ENCODE measurements at regions not wholly inside any gene's neighbourhood (a gene's known extent, or its start where the extent isn't known, plus 50 kb on each side); places are given as distances from the start of the nearest gene placed in this dataset.

DNA sequence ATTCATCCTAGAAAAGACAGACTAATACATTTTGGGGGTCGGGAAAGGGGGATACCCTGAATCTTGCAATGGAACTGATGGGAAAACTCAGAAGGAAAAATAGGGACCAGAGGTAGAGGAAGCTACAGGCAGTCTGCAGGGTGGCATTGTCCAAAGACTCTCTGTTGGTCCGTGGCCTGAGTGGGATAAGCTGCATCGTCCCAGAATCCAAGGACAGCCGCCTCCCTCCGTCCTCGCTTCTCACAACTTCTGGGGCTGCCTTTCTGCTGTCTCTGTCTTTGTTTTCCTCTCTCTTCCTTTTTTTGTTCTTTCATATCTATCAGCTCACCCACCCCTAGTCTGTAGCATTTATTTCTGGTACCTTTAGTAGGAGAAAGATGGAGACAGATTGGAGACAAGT lies 1052.6 kb upstream of the RBFOX1 start:
- no peak overlapping the region for H3K4me3 ChIP-seq (ENCODE audit: low read depth in 1 of 2, low read length in 2 of 2)
- no peaks in the 10 kb centered on the region for H3K27me3 ChIP-seq (ENCODE audit: control insufficient read depth in 1 of 2, insufficient read depth in 2 of 2, low read length in 2 of 2)
- WGBS, 2 donors, result 78 to 81% methylated on average over 6 of the region's 6 CpGs
- no peaks in the 10 kb centered on the region for H3K4me1 ChIP-seq (ENCODE audit: control insufficient read depth in 2 of 2, insufficient read depth in 2 of 2, low read length in 1 of 2)
- H3K27ac ChIP-seq (ENCODE audit: low read depth in 2 of 2, low read length in 1 of 2), result no peak overlapping the region
- H3K36me3 ChIP-seq (ENCODE audit: control insufficient read depth in 2 of 2, insufficient read depth in 2 of 2, low read length in 1 of 2), result no peaks in the 10 kb centered on the region
- peaks cover 0 to 2% of the 10 kb centered on the region in 2 donors for H3K9me3 ChIP-seq (ENCODE audit: control insufficient read depth in 2 of 2, insufficient read depth in 1 of 2, low read depth in 1 of 2, low read length in 1 of 2)

DNA sequence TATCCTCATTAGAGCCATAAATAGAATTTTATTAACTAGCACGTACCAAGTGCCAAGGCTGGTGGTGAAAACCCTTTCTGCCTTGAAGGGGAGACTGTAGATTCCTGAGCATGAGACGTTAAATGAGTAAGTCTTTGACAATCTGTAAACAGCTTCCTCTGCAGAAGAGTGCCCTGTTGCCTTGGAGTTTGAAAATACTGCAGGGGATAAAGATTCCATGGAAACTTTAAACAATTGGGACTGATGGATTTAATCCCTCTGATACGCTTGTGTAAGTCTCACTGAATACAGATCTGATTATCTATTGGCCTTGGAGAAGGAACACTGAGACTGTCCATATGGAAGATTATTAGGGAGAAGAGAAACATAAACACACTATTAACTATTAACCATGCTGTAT lies 1053.4 kb upstream of the RBFOX1 start:
- Histone ChIP-seq H3K27ac (ENCODE audit: low read depth in 2 of 2, low read length in 1 of 2) (no peak overlapping the region), H3K27me3 (ENCODE audit: control insufficient read depth in 1 of 2, insufficient read depth in 2 of 2, low read length in 2 of 2) (no peaks in the 10 kb centered on the region), H3K9me3 (ENCODE audit: control insufficient read depth in 2 of 2, insufficient read depth in 1 of 2, low read depth in 1 of 2, low read length in 1 of 2) (peaks cover 0 to 2% of the 10 kb centered on the region in 2 donors), H3K36me3 (ENCODE audit: control insufficient read depth in 2 of 2, insufficient read depth in 2 of 2, low read length in 1 of 2) (no peaks in the 10 kb centered on the region), H3K4me3 (ENCODE audit: low read depth in 1 of 2, low read length in 2 of 2) (no peak overlapping the region), H3K4me1 (ENCODE audit: control insufficient read depth in 2 of 2, insufficient read depth in 2 of 2, low read length in 1 of 2) (no peaks in the 10 kb centered on the region)
- WGBS, 2 donors, result 29 to 39% methylated on average over 3 of the region's 3 CpGs

DNA sequence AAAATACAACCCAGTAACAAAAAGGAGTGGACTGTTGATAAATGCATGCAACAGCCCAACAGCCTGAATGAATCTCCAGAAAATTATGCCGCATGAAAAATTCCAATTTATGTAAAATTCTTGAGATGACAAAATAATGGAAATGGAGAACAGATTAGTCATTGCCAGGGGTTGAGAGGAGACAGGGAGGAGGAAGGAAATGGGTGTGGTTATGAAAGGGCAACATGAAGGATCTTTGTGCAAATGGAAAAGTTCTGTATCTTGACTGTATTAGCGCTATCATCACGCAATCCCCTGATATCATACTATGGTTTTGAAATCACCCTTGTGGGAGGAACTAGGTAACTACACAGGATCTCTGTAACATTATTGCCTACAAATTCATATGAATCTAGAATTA lies 1058.3 kb upstream of the RBFOX1 start:
- H3K4me1 ChIP-seq (ENCODE audit: control insufficient read depth in 2 of 2, insufficient read depth in 2 of 2, low read length in 1 of 2), result no peaks in the 10 kb centered on the region
- no peaks in the 10 kb centered on the region for H3K27me3 ChIP-seq (ENCODE audit: control insufficient read depth in 1 of 2, insufficient read depth in 2 of 2, low read length in 2 of 2)
- H3K9me3 ChIP-seq (ENCODE audit: control insufficient read depth in 2 of 2, insufficient read depth in 1 of 2, low read depth in 1 of 2, low read length in 1 of 2), result no peaks in the 10 kb centered on the region
- no peaks in the 10 kb centered on the region for H3K36me3 ChIP-seq (ENCODE audit: control insufficient read depth in 2 of 2, insufficient read depth in 2 of 2, low read length in 1 of 2)
- 93 to 94% methylated on average over 3 of the region's 3 CpGs for WGBS, 2 donors
- H3K27ac ChIP-seq (ENCODE audit: low read depth in 2 of 2, low read length in 1 of 2), result no peak overlapping the region
- H3K4me3 ChIP-seq (ENCODE audit: low read depth in 1 of 2, low read length in 2 of 2), result no peak overlapping the region

DNA sequence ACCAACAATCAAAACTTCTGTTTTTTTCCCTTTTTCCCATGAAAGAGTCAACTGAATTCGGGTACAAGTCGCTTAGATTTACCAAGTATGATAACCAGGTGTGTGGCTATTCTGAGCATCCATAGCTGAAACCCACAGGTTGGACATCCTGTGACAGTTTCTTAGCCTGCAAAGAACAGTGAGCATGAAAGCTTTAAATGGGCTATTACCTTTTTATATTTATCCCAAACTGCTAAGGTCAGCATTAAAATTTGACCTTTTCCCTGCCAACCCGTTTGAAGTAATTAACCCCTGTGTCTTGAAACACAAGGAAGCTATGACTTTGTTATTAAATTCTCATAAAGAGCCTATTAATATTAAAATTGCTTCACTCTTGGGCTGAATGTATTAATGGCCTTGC lies 1065.0 kb upstream of the RBFOX1 start:
- H3K36me3 ChIP-seq (ENCODE audit: control insufficient read depth in 2 of 2, insufficient read depth in 2 of 2, low read length in 1 of 2), result no peaks in the 10 kb centered on the region
- 58 to 65% methylated on average over 3 of the region's 3 CpGs for WGBS, 2 donors
- no peak overlapping the region for H3K4me3 ChIP-seq (ENCODE audit: low read depth in 1 of 2, low read length in 2 of 2)
- no peaks in the 10 kb centered on the region for H3K27me3 ChIP-seq (ENCODE audit: control insufficient read depth in 1 of 2, insufficient read depth in 2 of 2, low read length in 2 of 2)
- H3K4me1 ChIP-seq (ENCODE audit: control insufficient read depth in 2 of 2, insufficient read depth in 2 of 2, low read length in 1 of 2), result no peaks in the 10 kb centered on the region
- peaks cover 0 to 3% of the 10 kb centered on the region in 2 donors for H3K9me3 ChIP-seq (ENCODE audit: control insufficient read depth in 2 of 2, insufficient read depth in 1 of 2, low read depth in 1 of 2, low read length in 1 of 2)
- no peak overlapping the region for H3K27ac ChIP-seq (ENCODE audit: low read depth in 2 of 2, low read length in 1 of 2)

DNA sequence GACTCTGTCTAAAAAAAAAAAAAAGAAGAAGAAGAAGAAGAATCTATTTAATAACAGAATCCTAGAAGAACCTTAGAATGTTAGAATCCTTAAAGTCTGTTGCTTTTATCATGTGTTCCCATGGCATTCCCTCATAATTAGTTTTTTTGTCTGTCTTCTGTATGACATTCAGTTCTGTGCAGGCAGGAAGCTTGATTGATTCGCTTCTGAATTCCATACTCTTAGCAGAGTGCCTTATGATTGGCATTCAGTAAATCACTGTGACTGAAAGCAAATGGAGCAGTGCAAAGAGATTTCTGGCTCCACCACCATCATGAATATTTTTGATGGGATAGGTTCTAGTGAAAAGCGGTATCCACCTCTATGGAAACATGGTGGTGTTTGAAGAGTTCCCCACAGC lies 1065.9 kb upstream of the RBFOX1 start:
- Histone ChIP-seq H3K27ac (ENCODE audit: low read depth in 2 of 2, low read length in 1 of 2) (no peak overlapping the region), H3K4me3 (ENCODE audit: low read depth in 1 of 2, low read length in 2 of 2) (no peak overlapping the region), H3K27me3 (ENCODE audit: control insufficient read depth in 1 of 2, insufficient read depth in 2 of 2, low read length in 2 of 2) (no peaks in the 10 kb centered on the region), H3K9me3 (ENCODE audit: control insufficient read depth in 2 of 2, insufficient read depth in 1 of 2, low read depth in 1 of 2, low read length in 1 of 2) (peaks cover 0 to 3% of the 10 kb centered on the region in 2 donors), H3K4me1 (ENCODE audit: control insufficient read depth in 2 of 2, insufficient read depth in 2 of 2, low read length in 1 of 2) (no peaks in the 10 kb centered on the region), H3K36me3 (ENCODE audit: control insufficient read depth in 2 of 2, insufficient read depth in 2 of 2, low read length in 1 of 2) (no peaks in the 10 kb centered on the region)
- 78% methylated on average over 2 of the region's 2 CpGs for WGBS, 2 donors

GRCh38 chr16:6265968-6266367 lies 1066.7 kb upstream of the RBFOX1 start:
- Histone ChIP-seq H3K27ac (ENCODE audit: low read depth in 2 of 2, low read length in 1 of 2) (no peak overlapping the region), H3K27me3 (ENCODE audit: control insufficient read depth in 1 of 2, insufficient read depth in 2 of 2, low read length in 2 of 2) (no peaks in the 10 kb centered on the region), H3K4me3 (ENCODE audit: low read depth in 1 of 2, low read length in 2 of 2) (no peak overlapping the region), H3K9me3 (ENCODE audit: control insufficient read depth in 2 of 2, insufficient read depth in 1 of 2, low read depth in 1 of 2, low read length in 1 of 2) (peaks cover 0 to 3% of the 10 kb centered on the region in 2 donors), H3K36me3 (ENCODE audit: control insufficient read depth in 2 of 2, insufficient read depth in 2 of 2, low read length in 1 of 2) (no peaks in the 10 kb centered on the region), H3K4me1 (ENCODE audit: control insufficient read depth in 2 of 2, insufficient read depth in 2 of 2, low read length in 1 of 2) (no peaks in the 10 kb centered on the region)
- WGBS, 2 donors, result 83 to 84% methylated on average over 4 of the region's 4 CpGs

- Histone ChIP-seq H3K4me3 (ENCODE audit: low read depth in 1 of 2, low read length in 2 of 2) (no peak overlapping the region), H3K4me1 (ENCODE audit: control insufficient read depth in 2 of 2, insufficient read depth in 2 of 2, low read length in 1 of 2) (no peaks in the 10 kb centered on the region), H3K27me3 (ENCODE audit: control insufficient read depth in 1 of 2, insufficient read depth in 2 of 2, low read length in 2 of 2) (no peaks in the 10 kb centered on the region), H3K36me3 (ENCODE audit: control insufficient read depth in 2 of 2, insufficient read depth in 2 of 2, low read length in 1 of 2) (no peaks in the 10 kb centered on the region), H3K27ac (ENCODE audit: low read depth in 2 of 2, low read length in 1 of 2) (no peak overlapping the region), H3K9me3 (ENCODE audit: control insufficient read depth in 2 of 2, insufficient read depth in 1 of 2, low read depth in 1 of 2, low read length in 1 of 2) (peaks cover 0 to 3% of the 10 kb centered on the region in 2 donors)
- WGBS, 2 donors, result 63 to 64% methylated on average over 3 of the region's 3 CpGs
These were observed 1074.6 kb upstream of the RBFOX1 start for GRCh38 chr16:6258056-6258455.

GRCh38 chr16:6252541-6252940 lies 1080.1 kb upstream of the RBFOX1 start:
- Histone ChIP-seq H3K9me3 (ENCODE audit: control insufficient read depth in 2 of 2, insufficient read depth in 1 of 2, low read depth in 1 of 2, low read length in 1 of 2) (peaks cover 0 to 3% of the 10 kb centered on the region in 2 donors), H3K27me3 (ENCODE audit: control insufficient read depth in 1 of 2, insufficient read depth in 2 of 2, low read length in 2 of 2) (no peaks in the 10 kb centered on the region), H3K36me3 (ENCODE audit: control insufficient read depth in 2 of 2, insufficient read depth in 2 of 2, low read length in 1 of 2) (no peaks in the 10 kb centered on the region), H3K4me1 (ENCODE audit: control insufficient read depth in 2 of 2, insufficient read depth in 2 of 2, low read length in 1 of 2) (no peaks in the 10 kb centered on the region), H3K27ac (ENCODE audit: low read depth in 2 of 2, low read length in 1 of 2) (no peak overlapping the region), H3K4me3 (ENCODE audit: low read depth in 1 of 2, low read length in 2 of 2) (no peak overlapping the region)
- 61 to 70% methylated on average over 4 of the region's 4 CpGs for WGBS, 2 donors

GRCh38 chr16:6250511-6250910 lies 1082.1 kb upstream of the RBFOX1 start:
- Histone ChIP-seq H3K4me3 (ENCODE audit: low read depth in 1 of 2, low read length in 2 of 2) (no peak overlapping the region), H3K36me3 (ENCODE audit: control insufficient read depth in 2 of 2, insufficient read depth in 2 of 2, low read length in 1 of 2) (no peaks in the 10 kb centered on the region), H3K9me3 (ENCODE audit: control insufficient read depth in 2 of 2, insufficient read depth in 1 of 2, low read depth in 1 of 2, low read length in 1 of 2) (peaks cover 0 to 3% of the 10 kb centered on the region in 2 donors), H3K27ac (ENCODE audit: low read depth in 2 of 2, low read length in 1 of 2) (no peak overlapping the region), H3K4me1 (ENCODE audit: control insufficient read depth in 2 of 2, insufficient read depth in 2 of 2, low read length in 1 of 2) (no peaks in the 10 kb centered on the region), H3K27me3 (ENCODE audit: control insufficient read depth in 1 of 2, insufficient read depth in 2 of 2, low read length in 2 of 2) (no peaks in the 10 kb centered on the region)
- WGBS, 2 donors, result 52 to 57% methylated on average over 3 of the region's 3 CpGs

GRCh38 chr16:6249863-6250262 lies 1082.8 kb upstream of the RBFOX1 start:
- Histone ChIP-seq H3K27me3 (ENCODE audit: control insufficient read depth in 1 of 2, insufficient read depth in 2 of 2, low read length in 2 of 2) (no peaks in the 10 kb centered on the region), H3K27ac (ENCODE audit: low read depth in 2 of 2, low read length in 1 of 2) (no peak overlapping the region), H3K9me3 (ENCODE audit: control insufficient read depth in 2 of 2, insufficient read depth in 1 of 2, low read depth in 1 of 2, low read length in 1 of 2) (no peaks in the 10 kb centered on the region), H3K4me3 (ENCODE audit: low read depth in 1 of 2, low read length in 2 of 2) (no peak overlapping the region), H3K36me3 (ENCODE audit: control insufficient read depth in 2 of 2, insufficient read depth in 2 of 2, low read length in 1 of 2) (no peaks in the 10 kb centered on the region), H3K4me1 (ENCODE audit: control insufficient read depth in 2 of 2, insufficient read depth in 2 of 2, low read length in 1 of 2) (no peaks in the 10 kb centered on the region)
- WGBS, 2 donors, result 47 to 61% methylated on average over 4 of the region's 4 CpGs

All from esophagus (tissue), 2 donors.